Amygdala (tissue), 56 donors: ENCODE measurements at regions not wholly inside any gene's neighbourhood (a gene's known extent, or its start where the extent isn't known, plus 50 kb on each side); places are given as distances from the start of the nearest gene placed in this dataset.
"Not testable (repeated sequence)": the region's sequence is repeated elsewhere in the genome, so short reads cannot be mapped to it uniquely, and the experiment has no call there.

Source experiments
- DNase-seq, 56 donors: peaks; one replicate each; lab custom pipeline; 2025; lab: John Stamatoyannopoulos, UW

DNA sequence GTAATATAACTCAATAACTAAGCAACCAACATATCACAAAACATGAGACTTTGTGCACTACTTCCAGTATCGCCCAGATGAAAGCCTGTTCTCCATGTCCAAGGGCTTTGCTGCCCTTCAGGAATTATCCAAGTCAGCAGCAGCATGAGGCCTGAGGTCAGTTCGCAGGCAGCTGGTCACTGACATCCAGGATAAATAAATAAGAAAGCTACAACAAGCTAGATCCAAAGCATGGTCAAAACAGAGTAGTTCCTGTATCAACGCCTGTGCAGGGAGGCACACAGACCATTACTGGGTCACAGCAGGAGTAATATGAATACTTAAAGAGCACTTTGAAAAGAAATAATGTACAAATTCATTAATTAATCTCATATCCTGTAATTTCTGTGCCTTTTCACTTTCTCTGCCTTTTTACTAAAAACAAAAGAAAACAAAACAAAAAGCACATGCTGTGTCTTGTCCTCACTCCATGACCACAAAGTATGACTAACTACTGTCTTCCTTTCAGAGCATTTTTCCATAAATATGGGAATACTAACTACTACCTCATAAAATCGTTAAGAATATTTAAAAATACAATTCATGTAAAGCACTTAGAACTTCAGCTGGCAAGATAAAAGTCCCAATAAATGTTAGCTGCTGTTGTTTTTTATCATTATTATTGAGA, 374.9 kb upstream of the IRAK1BP1 start:
- no peak for DNase-seq

DNA sequence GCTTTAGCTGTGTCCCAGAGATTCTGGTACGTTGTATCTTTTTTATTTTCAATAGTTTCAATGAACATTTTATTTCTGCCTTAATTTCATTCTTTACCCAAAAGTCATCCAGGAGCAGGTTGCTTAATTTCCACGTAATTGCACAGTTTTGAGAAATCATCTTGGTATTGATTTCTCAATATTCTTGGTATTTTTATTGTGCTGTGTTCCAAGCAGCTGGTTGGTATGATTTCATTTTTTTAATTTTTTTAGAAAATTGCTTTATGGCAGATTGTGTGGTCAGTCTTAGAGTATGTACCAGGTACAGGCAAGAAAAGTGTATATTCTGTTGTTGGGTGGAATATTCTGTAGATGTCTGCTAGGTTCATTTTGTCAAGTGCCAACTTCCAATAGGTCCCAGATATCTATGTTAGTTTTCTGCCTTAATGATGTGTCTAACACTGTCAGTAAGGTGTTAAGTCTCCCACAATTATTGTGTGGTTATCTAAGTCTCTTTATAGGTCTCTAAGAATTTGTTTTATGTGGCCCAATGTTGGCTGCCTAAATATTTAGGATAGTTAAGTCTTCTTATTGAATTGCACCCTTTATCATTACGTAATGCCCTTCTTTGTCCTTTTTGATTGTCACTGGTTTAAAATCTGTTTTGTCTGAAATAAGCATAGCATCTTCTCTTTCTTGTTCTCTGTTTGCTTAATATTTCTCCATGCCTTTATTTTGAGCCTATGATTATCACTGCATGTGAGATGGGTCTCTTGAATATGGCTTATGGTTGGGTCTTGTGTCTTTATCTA, 366.9 kb upstream of the IRAK1BP1 start:
- no peak for DNase-seq

DNA sequence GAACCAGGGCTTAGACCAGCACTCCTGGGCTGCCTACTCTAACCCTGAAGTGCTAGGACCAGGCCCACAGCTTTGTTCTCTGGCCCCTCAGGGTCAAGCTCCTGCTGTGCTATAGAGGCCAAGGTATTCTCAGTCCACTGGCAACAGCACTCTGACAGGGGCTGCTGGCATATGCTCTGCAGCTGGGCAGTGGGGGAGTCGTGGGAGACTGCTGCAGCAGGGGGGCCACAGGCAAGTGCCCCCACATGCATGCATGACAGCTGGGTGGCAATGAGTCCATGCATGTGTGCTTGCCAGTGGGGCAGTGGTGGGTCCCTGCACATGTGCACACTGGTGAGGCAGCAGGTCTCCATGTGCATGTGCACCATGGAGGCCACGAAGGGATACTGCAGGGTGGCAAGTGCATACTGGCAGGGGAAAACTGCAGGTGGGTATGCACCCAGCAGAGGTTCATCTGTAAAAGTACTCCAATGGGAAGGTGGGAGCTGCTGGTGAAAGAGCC, 364.9 kb upstream of the IRAK1BP1 start:
- DNase-seq = no peak

DNA sequence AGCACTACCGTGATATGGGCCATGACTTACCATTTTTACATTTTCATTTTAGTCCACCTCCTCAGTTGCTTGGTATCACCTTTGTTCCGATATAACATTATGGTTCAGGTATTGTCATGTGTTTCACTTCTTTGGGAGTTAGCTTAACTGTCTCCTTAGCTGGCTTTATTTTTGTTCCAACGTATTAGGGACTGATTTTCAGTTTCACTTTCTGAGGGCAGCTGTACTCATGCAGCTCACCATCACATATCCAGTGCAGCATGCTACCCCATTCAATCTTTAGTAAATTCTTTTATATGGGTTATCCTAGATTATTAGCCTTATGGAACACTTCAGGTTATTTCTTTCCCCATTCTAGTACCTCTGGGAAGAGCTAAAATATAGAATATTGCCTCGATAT, 362.2 kb upstream of the IRAK1BP1 start:
- no peak for DNase-seq

DNA sequence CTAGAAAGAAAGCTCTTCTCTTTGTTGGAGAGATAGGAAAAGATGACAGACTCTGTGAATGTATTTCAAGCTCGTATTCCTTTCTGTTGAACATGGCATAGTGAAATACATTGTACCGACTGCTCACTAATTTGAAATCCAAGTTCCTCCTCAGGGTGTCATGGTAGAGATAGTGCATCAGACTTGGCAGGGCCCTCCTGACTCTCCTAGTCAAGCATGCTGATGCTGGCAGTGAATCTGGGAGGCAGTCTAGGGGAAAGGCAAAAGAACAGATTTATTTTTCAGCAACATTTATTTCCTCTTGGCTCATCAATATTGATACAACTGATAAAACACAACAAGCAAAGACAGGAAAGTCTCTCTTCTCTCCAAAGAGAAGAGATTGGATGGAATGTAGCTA, 356.3 kb upstream of the IRAK1BP1 start:
- DNase-seq = no peak

DNA sequence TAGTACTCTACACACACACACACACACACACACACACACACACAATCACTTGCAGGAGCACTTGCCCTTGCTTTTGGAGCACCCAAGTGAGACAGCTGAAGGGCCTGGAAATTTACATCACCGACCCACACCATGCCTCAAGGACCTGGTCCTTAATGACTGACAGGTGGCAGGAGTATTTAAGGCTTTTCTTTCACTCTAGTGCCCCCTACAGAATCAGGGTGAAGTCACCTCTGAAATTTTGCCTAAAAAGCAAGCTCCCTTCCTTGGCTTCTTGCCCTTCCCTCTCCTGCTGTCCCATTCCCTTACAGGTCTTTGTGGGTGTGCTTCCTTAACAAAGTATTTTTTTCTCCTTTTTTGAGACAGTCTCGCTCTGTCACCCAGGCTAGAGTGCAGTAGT, 353.5 kb upstream of the IRAK1BP1 start:
- DNase-seq = no peak

DNA sequence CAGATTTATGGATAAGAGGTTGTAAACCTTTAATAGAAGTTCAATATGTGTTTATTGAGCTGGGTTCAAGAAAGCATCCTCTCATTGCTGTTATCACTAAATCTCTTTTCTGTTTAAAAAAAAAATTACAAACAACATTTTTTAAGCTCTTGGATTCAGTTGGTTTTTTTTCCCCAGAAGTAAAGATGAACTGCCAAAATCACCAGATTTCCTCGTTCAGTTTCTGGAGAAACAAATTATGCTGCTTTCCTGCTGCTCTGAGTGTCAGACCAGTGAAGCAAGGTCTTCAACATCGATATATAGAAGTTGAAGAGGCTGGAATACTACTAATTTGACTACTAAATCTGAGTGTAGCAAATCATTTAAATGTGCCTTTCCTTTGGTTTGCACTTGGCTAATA, 352.1 kb upstream of the IRAK1BP1 start:
- no peak for DNase-seq

DNA sequence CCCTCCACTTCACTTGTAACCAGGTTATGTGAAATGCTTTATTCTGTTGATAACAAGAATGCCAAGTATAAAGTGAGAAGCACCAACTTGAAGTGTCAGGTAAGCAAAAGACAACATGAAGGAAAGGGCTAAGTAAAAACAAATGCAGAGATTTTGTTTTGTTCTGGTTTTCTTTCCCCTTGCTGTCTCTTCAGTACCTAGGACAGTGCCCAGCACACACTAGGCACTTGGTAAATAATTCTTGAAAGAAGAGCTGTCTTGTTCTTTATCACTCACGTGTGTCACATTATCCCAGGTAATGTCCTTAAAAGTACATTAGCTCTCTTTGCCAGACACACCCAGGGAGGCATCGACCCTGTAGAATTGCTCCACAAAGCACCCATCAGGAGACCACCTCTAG, 350.0 kb upstream of the IRAK1BP1 start:
- DNase-seq = no peak

DNA sequence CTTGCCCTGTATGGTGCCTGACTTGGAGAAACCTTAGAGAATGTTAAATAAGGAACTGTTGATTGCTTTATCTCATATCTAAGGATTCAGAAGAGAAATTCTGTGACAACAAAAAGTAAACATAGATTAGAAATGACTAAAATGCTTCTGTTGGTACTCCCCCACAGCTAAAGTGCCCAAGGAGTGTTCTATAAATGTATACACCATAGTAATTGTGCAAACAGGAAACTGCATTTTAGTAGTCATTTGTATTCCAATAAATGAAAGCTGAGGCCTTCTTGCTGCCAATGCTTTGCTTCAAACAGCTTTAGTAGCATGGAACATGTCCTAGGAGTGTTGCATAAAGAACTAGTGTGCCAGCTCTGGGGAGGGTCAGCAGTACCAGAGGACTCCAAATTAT, 343.7 kb upstream of the IRAK1BP1 start:
- no peak for DNase-seq

DNA sequence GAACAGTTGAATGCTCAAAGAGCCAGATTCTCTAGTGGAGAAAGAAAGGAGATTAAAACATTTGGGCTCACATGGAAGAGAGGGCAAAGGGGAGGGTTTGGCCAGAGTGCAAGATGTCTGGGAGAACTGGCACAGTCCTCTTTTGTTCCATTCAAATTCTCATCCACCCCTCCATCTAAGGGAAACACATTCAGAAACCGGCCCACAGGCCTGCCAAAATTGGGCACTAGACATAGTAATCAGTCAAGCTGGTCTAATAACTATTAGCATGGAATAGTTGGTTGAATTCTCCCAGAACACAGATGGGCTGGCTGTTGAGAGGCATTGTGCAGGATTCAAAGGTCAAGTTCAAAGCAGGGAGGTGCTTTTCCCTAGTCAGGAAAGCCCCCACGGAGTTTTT, 341.4 kb upstream of the IRAK1BP1 start:
- DNase-seq = peak in 30 of 56 donors; percentile 1 to 61 (median 12)

DNA sequence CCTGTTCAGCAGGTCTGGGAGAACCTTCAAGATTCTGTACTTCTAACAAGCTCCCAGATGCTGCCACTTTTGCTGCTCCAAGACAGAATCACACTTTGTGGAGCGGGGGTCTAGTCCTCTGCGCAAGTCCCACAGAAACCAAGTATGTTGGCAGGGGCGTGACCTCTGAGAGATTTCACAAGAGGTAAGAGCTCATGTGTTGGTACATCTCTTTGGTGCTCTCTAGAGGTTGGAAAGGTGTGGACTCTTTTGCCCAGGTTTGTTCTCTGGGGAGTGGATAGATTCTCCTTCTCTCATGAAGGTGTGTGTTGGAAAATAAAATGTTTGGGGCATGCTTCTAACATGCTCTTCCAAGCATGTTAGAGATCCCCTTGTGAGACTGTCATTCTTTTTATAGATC, 340.9 kb upstream of the IRAK1BP1 start:
- no peak for DNase-seq

DNA sequence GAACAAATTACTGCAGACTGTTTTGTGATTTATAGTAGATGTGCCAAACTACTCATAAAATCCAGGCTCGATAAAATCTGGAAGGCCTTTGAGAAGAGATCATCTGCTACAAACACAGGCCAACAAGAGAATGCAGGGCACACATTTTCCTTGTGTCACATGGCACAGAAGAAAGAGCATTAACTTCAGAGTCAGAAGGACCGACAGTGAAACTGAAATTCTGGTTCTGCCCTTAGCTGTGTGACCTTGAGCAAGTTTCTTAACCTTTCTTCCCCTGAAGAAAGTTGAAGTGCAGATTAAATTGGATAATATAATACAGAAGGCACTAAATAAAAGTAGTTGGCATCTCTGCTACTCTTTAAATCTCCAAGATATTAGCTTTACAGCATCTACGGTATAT, 338.4 kb upstream of the IRAK1BP1 start:
- DNase-seq = no peak

DNA sequence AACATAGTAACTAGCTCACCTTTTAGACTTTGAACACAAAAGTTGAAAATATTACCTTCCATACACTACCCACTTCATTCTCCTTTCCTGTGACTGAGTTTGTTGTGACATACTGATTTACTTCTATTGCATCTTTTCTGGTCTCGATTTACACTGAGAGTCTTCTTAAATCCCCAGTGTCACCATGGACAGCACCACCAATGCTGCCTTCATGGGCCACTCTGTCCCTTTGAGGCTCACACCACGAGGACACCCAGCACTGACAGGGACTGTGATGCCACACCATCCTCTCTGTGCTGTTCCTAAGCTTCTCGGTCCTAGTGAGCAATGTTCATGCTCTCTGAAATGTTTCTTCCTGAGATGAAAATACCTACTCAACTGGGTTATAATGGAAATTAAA, 337.1 kb upstream of the IRAK1BP1 start:
- no peak for DNase-seq

DNA sequence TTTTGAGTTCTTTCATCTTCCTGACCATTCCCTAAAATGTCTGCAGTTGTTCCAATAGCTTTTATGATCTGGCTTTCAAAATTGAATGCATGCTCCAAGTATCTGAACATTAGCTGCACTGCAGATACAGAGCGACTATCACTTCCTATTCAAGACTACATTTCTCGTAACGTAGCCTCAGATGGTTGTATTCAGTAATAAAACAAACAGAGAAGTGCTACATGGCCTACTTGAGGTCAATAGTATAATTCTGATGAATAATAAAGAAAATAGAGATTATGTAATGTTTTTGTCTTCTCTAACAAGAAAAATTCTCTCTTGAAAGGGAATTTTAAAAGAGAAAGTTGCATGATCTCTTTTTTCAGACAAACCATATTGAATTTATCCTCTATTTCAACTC, 333.9 kb upstream of the IRAK1BP1 start:
- no peak for DNase-seq

DNA sequence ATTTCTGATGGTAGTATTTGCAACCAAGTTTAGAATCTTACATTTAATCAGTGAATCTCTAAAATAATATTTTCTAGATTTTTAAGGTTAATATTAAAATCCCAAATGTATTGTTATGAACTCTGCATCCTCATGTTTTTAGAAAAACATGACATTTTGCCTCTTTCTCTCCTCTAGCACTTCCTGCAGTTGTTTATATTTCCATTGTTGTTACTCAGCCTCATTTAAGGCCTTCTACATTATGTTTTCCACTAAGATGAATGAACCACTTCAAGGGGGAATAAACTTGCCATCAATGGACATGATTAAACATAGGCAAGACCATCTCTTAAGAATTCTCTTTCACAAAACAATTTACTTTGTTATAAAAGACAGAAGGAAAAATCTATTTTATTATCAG, 333.5 kb upstream of the IRAK1BP1 start:
- DNase-seq = no peak

DNA sequence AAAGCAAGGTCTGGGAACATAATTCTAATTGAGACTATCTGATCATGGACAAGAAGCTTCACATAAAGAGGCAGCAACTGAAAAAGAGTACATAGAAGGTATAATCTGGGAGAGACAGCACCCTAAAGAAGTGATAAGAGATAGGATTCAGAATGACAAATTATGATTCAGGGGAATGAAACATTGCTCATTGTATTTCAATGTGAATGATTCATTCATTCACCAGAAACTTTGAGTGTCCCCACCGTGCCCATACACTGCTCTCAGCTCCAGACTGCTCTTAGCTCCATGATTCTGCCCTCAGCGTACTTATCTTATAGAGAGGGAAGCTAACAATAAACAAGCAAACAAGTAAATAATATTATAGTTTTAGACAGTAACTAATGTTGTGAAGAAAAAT, 329.3 kb upstream of the IRAK1BP1 start:
- DNase-seq = no peak

DNA sequence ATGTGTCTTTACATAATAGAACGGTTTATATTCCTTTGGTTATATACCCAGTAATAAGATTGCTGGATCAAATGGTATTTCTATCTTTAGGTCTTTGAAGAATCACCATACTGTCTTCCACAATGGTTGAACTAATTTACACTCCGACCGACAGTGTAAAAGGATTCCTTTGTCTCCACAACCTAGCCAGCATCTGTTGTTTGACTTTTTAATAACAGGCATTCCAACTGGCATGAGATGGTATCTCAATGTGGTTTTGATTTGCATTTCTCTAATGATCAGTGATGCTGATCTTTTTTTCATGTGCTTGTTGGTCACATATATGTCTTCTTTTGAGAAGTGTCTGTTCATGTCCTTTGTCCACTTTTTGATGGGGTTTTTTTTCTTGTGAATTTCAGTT, 319.7 kb upstream of the IRAK1BP1 start:
- not testable (repeated sequence) for DNase-seq

DNA sequence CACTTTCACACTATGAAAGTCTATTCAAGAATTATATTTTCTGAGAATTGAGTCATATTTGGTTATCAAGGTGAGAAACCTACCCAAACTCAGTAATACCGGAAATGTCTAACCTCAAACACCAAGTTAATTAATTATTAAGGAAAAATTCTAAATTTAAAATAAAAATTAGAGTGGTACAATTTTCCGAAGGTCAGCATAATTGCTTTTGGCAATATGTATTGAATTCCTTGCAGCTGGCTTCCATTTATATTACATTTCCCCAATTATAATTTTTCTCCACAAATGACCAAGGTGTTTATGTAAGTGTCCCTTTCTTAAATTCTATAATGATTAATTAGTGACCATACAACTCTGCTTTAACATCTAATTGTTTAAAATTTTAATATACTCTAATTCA, 316.0 kb upstream of the IRAK1BP1 start:
- no peak for DNase-seq

DNA sequence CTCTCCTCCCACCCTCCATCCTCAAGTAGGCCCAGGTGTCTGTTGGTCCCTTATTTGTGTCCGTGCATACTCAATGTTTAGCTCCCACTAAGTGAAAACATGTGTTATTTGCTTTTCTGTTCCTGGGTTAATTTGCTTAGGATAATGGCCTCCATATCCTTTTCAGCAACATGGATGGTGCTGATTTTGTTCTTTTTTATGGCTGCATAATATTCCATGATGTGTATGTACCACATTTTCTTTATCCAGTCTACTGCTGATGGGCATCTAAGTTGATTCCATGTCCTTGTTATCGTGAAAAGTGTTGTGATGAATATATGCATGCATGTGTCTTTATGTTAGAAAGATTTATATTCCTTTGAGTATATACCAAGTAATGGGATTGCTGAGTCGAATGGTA, 314.9 kb upstream of the IRAK1BP1 start:
- no peak for DNase-seq

DNA sequence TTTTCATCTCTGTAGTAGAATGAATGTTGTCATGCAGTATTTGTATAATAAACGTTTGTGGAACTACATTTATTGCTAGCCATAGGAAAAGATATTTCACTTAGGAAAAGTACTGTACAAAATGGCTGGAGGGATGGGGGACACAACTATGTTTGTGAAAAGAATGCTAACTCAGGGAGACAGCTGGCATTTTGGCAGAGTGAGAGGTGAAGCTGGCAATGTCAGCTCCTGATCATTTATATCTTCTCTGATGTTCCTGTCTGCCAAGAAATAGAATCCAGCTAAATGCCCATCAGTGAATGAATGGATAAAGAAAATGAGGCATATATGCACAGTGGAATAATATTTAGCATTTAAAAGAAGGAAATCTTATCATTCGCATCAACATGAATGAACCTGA, 313.0 kb upstream of the IRAK1BP1 start:
- no peak for DNase-seq

DNA sequence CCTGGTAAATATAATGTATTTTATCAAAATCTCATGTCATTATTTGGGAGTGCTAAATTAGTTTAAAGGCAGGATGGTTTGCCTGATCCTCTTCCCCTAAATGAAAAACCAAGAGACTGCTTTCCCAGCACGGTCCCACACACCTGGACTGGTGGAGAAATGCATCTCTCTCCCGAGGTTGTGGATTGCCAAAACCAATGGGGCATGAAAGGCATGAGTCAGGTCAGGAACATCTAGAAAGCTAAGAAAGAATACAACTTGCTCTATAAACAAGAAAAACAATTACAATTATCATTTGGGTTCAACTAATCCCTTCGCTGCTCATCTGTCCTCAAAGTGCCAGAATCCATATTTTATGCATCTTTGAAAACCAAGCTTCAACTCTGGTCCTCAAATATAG, 308.3 kb upstream of the IRAK1BP1 start:
- DNase-seq = no peak

DNA sequence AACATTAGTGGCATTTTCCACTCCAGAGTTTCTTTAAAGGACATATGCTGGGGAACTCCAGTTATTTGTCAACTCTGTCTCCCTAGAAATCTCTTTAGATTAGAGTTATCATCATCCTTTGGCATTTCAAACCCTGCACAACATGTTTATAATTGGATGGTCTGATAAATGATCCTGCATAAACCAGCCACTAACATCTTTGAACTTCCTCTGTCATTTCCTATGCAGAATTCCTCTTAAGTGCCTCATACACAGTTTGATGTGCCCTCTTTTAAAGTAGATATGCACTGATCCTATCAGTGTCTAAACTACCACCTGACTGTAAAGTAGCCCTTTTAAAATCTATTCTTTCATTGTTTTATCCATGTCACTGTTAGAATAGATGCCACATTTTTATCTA, 306.3 kb upstream of the IRAK1BP1 start:
- DNase-seq = no peak
